ENCODE measurements at regions not wholly inside any gene's neighbourhood (a gene's known extent, or its start where the extent isn't known, plus 50 kb on each side); places are given as distances from the start of the nearest gene placed in this dataset.

DNA sequence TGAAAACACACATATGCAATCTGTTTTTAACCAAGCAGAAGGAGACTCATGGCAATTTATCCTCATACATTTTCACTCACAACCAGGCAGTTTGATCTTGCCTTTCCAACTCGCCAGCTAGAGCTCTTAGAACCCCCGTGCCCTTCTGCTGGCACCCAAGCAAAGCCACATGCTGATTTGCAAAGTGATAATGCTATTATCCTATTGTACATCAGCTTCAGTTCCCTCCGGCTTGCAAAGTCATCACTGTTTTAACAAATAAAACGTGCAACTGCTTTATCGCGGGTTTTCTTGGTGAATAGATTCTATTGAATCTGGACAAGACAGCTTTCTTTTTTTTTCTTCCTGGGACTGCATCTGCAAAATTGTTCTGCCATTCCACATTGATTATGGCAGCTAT lies 314.6 kb downstream of the LNPK start:
- TF ChIP-seq POLR2A (IDR thresholded peaks at IDR 0.05; ENCODE audit: borderline replicate concordance, extremely low read depth, insufficient read depth, insufficient read length) (no peak), POLR2AphosphoS5 (IDR thresholded peaks at IDR 0.05; ENCODE audit: low read depth, low read length) (no peak), EZH2phosphoT487 (IDR thresholded peaks at IDR 0.05; ENCODE audit: borderline replicate concordance) (no peak), ZNF274 (IDR thresholded peaks at IDR 0.05; ENCODE audit: low read depth, low read length) (no peak), EZH2 (IDR thresholded peaks at IDR 0.05) (no peak)
- TF ChIP-seq, protein P1, sequence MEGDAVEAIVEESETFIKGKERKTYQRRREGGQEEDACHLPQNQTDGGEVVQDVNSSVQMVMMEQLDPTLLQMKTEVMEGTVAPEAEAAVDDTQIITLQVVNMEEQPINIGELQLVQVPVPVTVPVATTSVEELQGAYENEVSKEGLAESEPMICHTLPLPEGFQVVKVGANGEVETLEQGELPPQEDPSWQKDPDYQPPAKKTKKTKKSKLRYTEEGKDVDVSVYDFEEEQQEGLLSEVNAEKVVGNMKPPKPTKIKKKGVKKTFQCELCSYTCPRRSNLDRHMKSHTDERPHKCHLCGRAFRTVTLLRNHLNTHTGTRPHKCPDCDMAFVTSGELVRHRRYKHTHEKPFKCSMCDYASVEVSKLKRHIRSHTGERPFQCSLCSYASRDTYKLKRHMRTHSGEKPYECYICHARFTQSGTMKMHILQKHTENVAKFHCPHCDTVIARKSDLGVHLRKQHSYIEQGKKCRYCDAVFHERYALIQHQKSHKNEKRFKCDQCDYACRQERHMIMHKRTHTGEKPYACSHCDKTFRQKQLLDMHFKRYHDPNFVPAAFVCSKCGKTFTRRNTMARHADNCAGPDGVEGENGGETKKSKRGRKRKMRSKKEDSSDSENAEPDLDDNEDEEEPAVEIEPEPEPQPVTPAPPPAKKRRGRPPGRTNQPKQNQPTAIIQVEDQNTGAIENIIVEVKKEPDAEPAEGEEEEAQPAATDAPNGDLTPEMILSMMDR (IDR thresholded peaks at IDR 0.05 in 2 of 3, conservative IDR thresholded peaks at IDR 0.05 in 1 of 3; ENCODE audit: borderline replicate concordance in 1 of 3, insufficient read depth in 1 of 3, low read depth in 2 of 3, low read length in 2 of 3) = no peak
